CD14-positive monocyte (primary cell): ENCODE measurements at regions not wholly inside any gene's neighbourhood (a gene's known extent, or its start where the extent isn't known, plus 50 kb on each side); places are given as distances from the start of the nearest gene placed in this dataset.

Experiments used
- DNase-seq, 3 donors: peaks; one replicate each; pipeline ENCODE4 v3.0.0-alpha.2; 2011 to 2022
- H2AFZ ChIP-seq: 2 replicates; pipeline ENCODE4 v1.6.0; 2012; ENCODE audit warnings: mild to moderate bottlenecking, low read depth, low read length, inconsistent platforms; ENCODE audit not compliant: insufficient read depth, poor library complexity, severe bottlenecking
- H3K27ac ChIP-seq, 2 donors: 1 replicate in 1 of 2; 2 replicates in 1 of 2; pipeline ENCODE4 v1.5.1; 2012 to 2013; ENCODE audit warnings: low read length in 2 of 2, control low read depth in 1 of 2, inconsistent platforms in 1 of 2, low read depth in 1 of 2, mild to moderate bottlenecking in 1 of 2
- H3K27me3 ChIP-seq, 2 donors: one replicate each; pipeline versions ENCODE4 v1.6.0 to v1.6.1; 2011 to 2013; ENCODE audit warnings: low read length in 2 of 2; ENCODE audit not compliant: control insufficient read depth in 2 of 2, insufficient read depth in 2 of 2
- H3K36me3 ChIP-seq, 2 donors: replicated peaks in 1 of 2; 1 replicate in 1 of 2; 2 replicates in 1 of 2; pipeline versions ENCODE4 v1.5.1 to v1.6.1; 2012 to 2013; ENCODE audit warnings: low read length in 2 of 2, control low read depth in 1 of 2, inconsistent platforms in 1 of 2, mild to moderate bottlenecking in 1 of 2; ENCODE audit not compliant: insufficient read depth in 2 of 2, control insufficient read depth in 1 of 2
- H3K4me1 ChIP-seq, 2 donors: 1 replicate in 1 of 2; 2 replicates in 1 of 2; pipeline versions ENCODE4 v1.5.1 to v1.6.1; 2012 to 2013; ENCODE audit warnings: low read length in 2 of 2, control low read depth in 1 of 2, inconsistent platforms in 1 of 2, mild to moderate bottlenecking in 1 of 2, moderate library complexity in 1 of 2; ENCODE audit not compliant: insufficient read depth in 2 of 2, control insufficient read depth in 1 of 2
- H3K4me2 ChIP-seq: replicated peaks from 2 replicates; pipeline ENCODE3; 2012; ENCODE audit warnings: low read length, moderate library complexity, mild to moderate bottlenecking; ENCODE audit not compliant: poor library complexity, severe bottlenecking; ENCODE audit errors: extremely low read depth
- H3K4me3 ChIP-seq, 3 experiments: fragments of 200-600 bp in 1 of 3; sonication (generic) in 1 of 3; replicated peaks in 1 of 3; 1 replicate in 2 of 3; 2 replicates in 1 of 3; pipeline ENCODE4 v1.5.1; 2011 to 2013; ENCODE audit warnings: low read length in 3 of 3, mild to moderate bottlenecking in 3 of 3, control low read depth in 2 of 3, low read depth in 2 of 3, inconsistent platforms in 1 of 3, moderate library complexity in 1 of 3
- H3K79me2 ChIP-seq: 2 replicates; pipeline ENCODE4 v1.6.0; 2012; ENCODE audit warnings: mild to moderate bottlenecking, control low read depth, inconsistent platforms, low read length, moderate library complexity; ENCODE audit not compliant: insufficient read depth
- H3K9ac ChIP-seq: 2 replicates; pipeline ENCODE4 v1.6.0; 2017; ENCODE audit warnings: low read length, mild to moderate bottlenecking; ENCODE audit not compliant: insufficient read depth, poor library complexity, severe bottlenecking
- H3K9me3 ChIP-seq, 2 donors: replicated peaks in 1 of 2; 1 replicate in 1 of 2; 2 replicates in 1 of 2; pipeline versions ENCODE4 v1.5.1 to v1.6.1; 2012 to 2013; ENCODE audit warnings: low read length in 2 of 2, control low read depth in 1 of 2; ENCODE audit not compliant: control insufficient read depth in 1 of 2, insufficient read depth in 1 of 2
- H4K20me1 ChIP-seq: 2 replicates; pipeline ENCODE4 v1.6.0; 2012; ENCODE audit warnings: mild to moderate bottlenecking, low read length, control low read depth, moderate library complexity; ENCODE audit not compliant: insufficient read depth
- H3K27ac Mint-ChIP-seq, 7 donors: one replicate each; pipeline ENCODE4 v1.8.0; 2020; ENCODE audit warnings: mild to moderate bottlenecking in 7 of 7, mixed read lengths in 7 of 7, moderate library complexity in 6 of 7, inconsistent platforms in 2 of 7
- H3K27me3 Mint-ChIP-seq, 3 donors: one replicate each; pipeline ENCODE4 v1.8.0; 2021 to 2022; ENCODE audit warnings: low read depth in 3 of 3, mild to moderate bottlenecking in 3 of 3, mixed read lengths in 3 of 3, moderate library complexity in 3 of 3, inconsistent platforms in 1 of 3
- H3K36me3 Mint-ChIP-seq, 2 donors: one replicate each; pipeline ENCODE4 v1.8.0; 2020; ENCODE audit warnings: mixed read lengths in 2 of 2, inconsistent platforms in 1 of 2, mild to moderate bottlenecking in 1 of 2
- H3K4me1 Mint-ChIP-seq: one replicate; pipeline ENCODE4 v1.8.0; 2020; ENCODE audit warnings: mild to moderate bottlenecking, mixed read lengths
- H3K4me3 Mint-ChIP-seq, 2 donors: one replicate each; pipeline ENCODE4 v1.8.0; 2020; ENCODE audit warnings: mild to moderate bottlenecking in 2 of 2, mixed read lengths in 2 of 2, moderate library complexity in 1 of 2
- H3K9me3 Mint-ChIP-seq, 7 donors: one replicate each; pipeline ENCODE4 v1.8.0; 2020 to 2022; ENCODE audit warnings: mixed read lengths in 7 of 7, mild to moderate bottlenecking in 6 of 7, moderate library complexity in 6 of 7, inconsistent platforms in 2 of 7
- CTCF ChIP-seq: fragments of 200-600 bp; IDR thresholded peaks from one replicate; pipeline ENCODE4 v1.8.0; 2022; ENCODE audit warnings: antibody characterized with exemption, mild to moderate bottlenecking
- WGBS: methylation state at CpG from one replicate; pipeline ENCODE4 v1.1.5; 2013; ENCODE audit warnings: missing lambda C conversion rate; ENCODE audit not compliant: insufficient coverage; 5-methylcytosine and 5-hydroxymethylcytosine counted together
- intact Hi-C, 2 donors: fragments of 100-400 bp; cut with micrococcal nuclease; formaldehyde crosslinking; loops; one replicate each; pipeline versions ENCODE4 v1.15.0 to v1.15.1; 2023

- Histone ChIP-seq H2AFZ (no peak overlapping the region), H3K79me2 (no peaks in the 10 kb centered on the region), H3K27ac (no peak overlapping the region), H3K9ac (no peak overlapping the region), H3K9me3 (peaks cover 0 to 11% of the 10 kb centered on the region in 2 donors), H4K20me1 (no peaks in the 10 kb centered on the region), H3K4me2 (no peak overlapping the region), H3K4me3 (no peak overlapping the region), H3K36me3 (no peaks in the 10 kb centered on the region), H3K4me1 (no peaks in the 10 kb centered on the region), H3K27me3 (no peaks in the 10 kb centered on the region)
- Mint-ChIP-seq H3K27ac (no peak overlapping the region), H3K4me1 (no peaks in the 10 kb centered on the region), H3K36me3 (no peaks in the 10 kb centered on the region), H3K4me3 (no peak overlapping the region), H3K9me3 (peaks cover 3 to 11% (median 6%) of the 10 kb centered on the region in 7 donors), H3K27me3 (peaks cover 0 to 1% (median 0%) of the 10 kb centered on the region in 3 donors)
- intact Hi-C loops, result no loop called here
- no peak for DNase-seq
- TF ChIP-seq CTCF, result no peak
Observed at GRCh38 chr6:21335591-21335990, 258.0 kb upstream of the SOX4 start.

GRCh38 chr6:21337263-21337662 lies 256.3 kb upstream of the SOX4 start:
- no peak overlapping the region for H3K9ac ChIP-seq
- no peaks in the 10 kb centered on the region for H3K4me1 ChIP-seq
- H3K4me3 Mint-ChIP-seq, result no peak overlapping the region
- no peak overlapping the region for H3K4me2 ChIP-seq
- no peaks in the 10 kb centered on the region for H3K36me3 Mint-ChIP-seq
- peak overlapping the region in 2 of 7 donors; percentile 47 to 83 for H3K27ac Mint-ChIP-seq
- peaks cover 0 to 11% of the 10 kb centered on the region in 2 donors for H3K9me3 ChIP-seq
- DNase-seq, result no peak
- no peaks in the 10 kb centered on the region for H3K36me3 ChIP-seq
- no peak overlapping the region for H2AFZ ChIP-seq
- intact Hi-C loops, result no loop called here
- H3K27me3 Mint-ChIP-seq, result peaks cover 0 to 1% (median 0%) of the 10 kb centered on the region in 3 donors
- no peaks in the 10 kb centered on the region for H4K20me1 ChIP-seq
- no peak overlapping the region for H3K27ac ChIP-seq
- no peak for TF ChIP-seq CTCF
- H3K4me1 Mint-ChIP-seq, result no peaks in the 10 kb centered on the region
- H3K27me3 ChIP-seq, result no peaks in the 10 kb centered on the region
- no peaks in the 10 kb centered on the region for H3K79me2 ChIP-seq
- WGBS, result 75% methylated on average over 3 of the region's 3 CpGs
- H3K9me3 Mint-ChIP-seq, result peaks cover 3 to 11% (median 6%) of the 10 kb centered on the region in 7 donors
- H3K4me3 ChIP-seq, result no peak overlapping the region
